ENCODE measurements at regions not wholly inside any gene's neighbourhood (a gene's known extent, or its start where the extent isn't known, plus 50 kb on each side); places are given as distances from the start of the nearest gene placed in this dataset.

GRCh38 chr14:55802986-55803872 lies 223.2 kb downstream of the KTN1 start:
- no peak for TF ChIP-seq POLR2A (IDR thresholded peaks at IDR 0.05)
- TF ChIP-seq EP300 (IDR thresholded peaks at IDR 0.05), result no peak

Measured in ovary (tissue), 1 donor.